HG02678 (cell line): ENCODE measurements at regions not wholly inside any gene's neighbourhood (a gene's known extent, or its start where the extent isn't known, plus 50 kb on each side); places are given as distances from the start of the nearest gene placed in this dataset.

Experiments
- ATAC-seq: cut with Tn5 transposase; IDR thresholded peaks from one replicate; pipeline ENCODE4 v1.9.1; 2021; ENCODE audit warnings: mild to moderate bottlenecking, moderate library complexity; ENCODE audit not compliant: unreplicated experiment

GRCh38 chr3:168476360-168476980, 380.7 kb upstream of the GOLIM4 start:
- ATAC-seq = no peak

- ATAC-seq = no peak
Observed at GRCh38 chr3:168475704-168476103, 380.0 kb upstream of the GOLIM4 start.

GRCh38 chr3:168473334-168473890, 377.7 kb upstream of the GOLIM4 start:
- no peak for ATAC-seq

- no peak for ATAC-seq
Observed at GRCh38 chr3:168472783-168473182, 377.1 kb upstream of the GOLIM4 start.

- ATAC-seq = no peak
Observed at GRCh38 chr3:168470380-168470779, 374.7 kb upstream of the GOLIM4 start.

- ATAC-seq = no peak
Observed at GRCh38 chr3:168469436-168469835, 373.7 kb upstream of the GOLIM4 start.

GRCh38 chr3:168467115-168467714, 371.5 kb upstream of the GOLIM4 start:
- ATAC-seq = no peak

GRCh38 chr3:168461793-168462192, 366.1 kb upstream of the GOLIM4 start:
- no peak for ATAC-seq

- no peak for ATAC-seq
Observed at GRCh38 chr3:168459226-168459784, 363.6 kb upstream of the GOLIM4 start.

- no peak for ATAC-seq
Observed at GRCh38 chr3:168457954-168458539, 362.3 kb upstream of the GOLIM4 start.

GRCh38 chr3:168455814-168456213, 360.1 kb upstream of the GOLIM4 start:
- ATAC-seq = no peak

- no peak for ATAC-seq
Observed at GRCh38 chr3:168453623-168454022, 357.9 kb upstream of the GOLIM4 start.

GRCh38 chr3:168443965-168444364, 348.2 kb upstream of the GOLIM4 start:
- ATAC-seq = no peak

GRCh38 chr3:168442502-168442901, 346.8 kb upstream of the GOLIM4 start:
- ATAC-seq = no peak

- no peak for ATAC-seq
Observed at GRCh38 chr3:168436245-168436724, 340.6 kb upstream of the GOLIM4 start.

- no peak for ATAC-seq
Observed at GRCh38 chr3:168431491-168431890, 335.8 kb upstream of the GOLIM4 start.

- ATAC-seq = no peak
Observed at GRCh38 chr3:168427835-168428475, 332.2 kb upstream of the GOLIM4 start.

- no peak for ATAC-seq
Observed at GRCh38 chr3:168427156-168427555, 331.4 kb upstream of the GOLIM4 start.

GRCh38 chr3:168425936-168426595, 330.3 kb upstream of the GOLIM4 start:
- no peak for ATAC-seq

- ATAC-seq = no peak
Observed at GRCh38 chr3:168424059-168424734, 328.5 kb upstream of the GOLIM4 start.
